ENCODE measurements at regions not wholly inside any gene's neighbourhood (a gene's known extent, or its start where the extent isn't known, plus 50 kb on each side); places are given as distances from the start of the nearest gene placed in this dataset.

DNA sequence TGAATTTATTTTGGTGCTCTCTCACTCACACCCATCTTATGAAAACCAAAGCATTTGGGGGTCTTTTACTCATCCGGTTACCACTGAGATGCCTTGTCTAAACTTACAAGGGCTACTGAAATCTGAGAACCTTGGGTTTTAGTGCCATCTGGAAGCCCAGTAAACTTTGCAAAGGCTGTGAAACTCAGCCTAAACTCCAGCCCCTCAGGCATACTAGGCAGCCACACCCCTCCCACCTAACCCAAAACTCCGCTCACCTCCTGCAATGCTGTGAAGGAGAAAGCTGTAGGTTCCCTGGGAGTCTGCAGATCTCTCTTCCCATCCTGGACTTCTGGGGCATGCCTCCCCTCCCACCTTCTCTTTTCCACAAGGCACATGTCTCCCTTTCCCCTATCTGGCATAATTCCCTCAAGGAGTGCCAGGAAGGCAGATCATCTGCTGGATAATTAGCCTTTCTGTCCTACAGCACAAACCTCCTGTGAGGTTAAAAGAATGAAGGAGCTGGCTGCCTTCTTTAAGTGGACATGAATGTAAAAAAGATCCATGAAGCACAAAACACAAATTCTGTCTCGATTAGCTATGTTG lies 71.5 kb upstream of the ANXA1 start:
- WGBS (ENCODE audit: insufficient coverage): 90% methylated on average over 2 of the region's 3 CpGs
- H3K4me3 ChIP-seq (ENCODE audit: low read depth, low read length): no peak overlapping the region

DNA sequence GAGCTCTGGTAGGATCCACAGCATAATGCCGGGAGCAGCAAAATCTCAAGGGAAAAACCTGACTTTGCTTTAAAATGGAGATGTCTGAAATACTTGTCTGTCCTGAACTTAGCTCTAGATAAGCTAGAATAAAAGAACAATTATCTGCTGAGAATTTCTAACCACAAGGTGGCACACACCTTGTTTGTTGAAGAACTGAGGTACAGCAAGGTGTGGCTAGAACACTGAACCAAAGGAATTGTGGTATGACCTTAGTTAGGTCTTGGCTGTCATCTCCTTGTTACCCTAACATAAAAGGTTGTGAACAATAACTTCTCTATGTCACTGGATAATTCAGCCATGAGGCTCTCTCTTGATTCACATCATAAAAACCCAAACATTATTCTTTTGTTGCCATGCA lies 72.3 kb upstream of the ANXA1 start:
- no peaks in the 10 kb centered on the region for H3K9me3 ChIP-seq (ENCODE audit: control insufficient read depth, insufficient read depth, low read length)
- WGBS (ENCODE audit: insufficient coverage): 86% methylated on average over 1 of the region's 1 CpG
- DNase-seq (ENCODE audit: low read depth in 4 of 6, low spot score in 6 of 6): peak in 1 of 6 donors; percentile 14
- no peak overlapping the region for H3K27ac ChIP-seq (ENCODE audit: low read depth, low read length)
- peaks cover 4% of the 10 kb centered on the region for H3K4me1 ChIP-seq (ENCODE audit: control insufficient read depth, insufficient read depth, low read length)
- no peaks in the 10 kb centered on the region for H3K36me3 ChIP-seq (ENCODE audit: control insufficient read depth, insufficient read depth, low read length)
- H3K27me3 ChIP-seq (ENCODE audit: control insufficient read depth, insufficient read depth, low read length): no peaks in the 10 kb centered on the region
- H3K4me3 ChIP-seq (ENCODE audit: low read depth, low read length): no peak overlapping the region

More for the DNA sequence above, 71.5 kb upstream of the ANXA1 start:
- DNase-seq (ENCODE audit: low read depth in 4 of 6, low spot score in 6 of 6): peak in 3 of 6 donors; percentile 5 to 57 (median 7)
- Histone ChIP-seq H3K4me1 (ENCODE audit: control insufficient read depth, insufficient read depth, low read length) (peaks cover 4% of the 10 kb centered on the region), H3K9me3 (ENCODE audit: control insufficient read depth, insufficient read depth, low read length) (no peaks in the 10 kb centered on the region), H3K27ac (ENCODE audit: low read depth, low read length) (no peak overlapping the region), H3K27me3 (ENCODE audit: control insufficient read depth, insufficient read depth, low read length) (no peaks in the 10 kb centered on the region), H3K36me3 (ENCODE audit: control insufficient read depth, insufficient read depth, low read length) (no peaks in the 10 kb centered on the region)

DNA sequence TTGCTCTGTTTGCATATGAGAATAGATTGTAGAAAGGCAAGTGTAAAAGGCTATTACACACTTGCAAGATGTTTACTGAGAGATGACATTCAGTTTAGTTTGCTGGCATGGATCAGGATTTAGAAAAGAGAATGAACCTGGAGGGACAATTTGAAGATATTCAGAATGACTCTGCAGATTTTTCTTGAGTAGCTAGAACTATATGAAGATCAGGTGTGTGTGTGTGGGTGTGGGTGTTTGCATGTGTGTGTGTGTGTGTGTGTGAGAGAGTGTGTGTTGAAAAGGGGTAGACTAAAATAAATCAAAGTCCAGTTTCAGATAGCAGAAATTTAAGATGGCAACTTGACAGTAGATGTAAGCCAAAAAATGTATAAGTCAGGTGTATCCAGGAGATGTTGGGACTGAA lies 74.0 kb upstream of the ANXA1 start:
- Histone ChIP-seq H3K27me3 (ENCODE audit: control insufficient read depth, insufficient read depth, low read length) (no peaks in the 10 kb centered on the region), H3K9me3 (ENCODE audit: control insufficient read depth, insufficient read depth, low read length) (no peaks in the 10 kb centered on the region), H3K27ac (ENCODE audit: low read depth, low read length) (no peak overlapping the region), H3K4me1 (ENCODE audit: control insufficient read depth, insufficient read depth, low read length) (peaks cover 4% of the 10 kb centered on the region), H3K36me3 (ENCODE audit: control insufficient read depth, insufficient read depth, low read length) (no peaks in the 10 kb centered on the region), H3K4me3 (ENCODE audit: low read depth, low read length) (no peak overlapping the region)
- no peak for DNase-seq (ENCODE audit: low read depth in 4 of 6, low spot score in 6 of 6)

DNA sequence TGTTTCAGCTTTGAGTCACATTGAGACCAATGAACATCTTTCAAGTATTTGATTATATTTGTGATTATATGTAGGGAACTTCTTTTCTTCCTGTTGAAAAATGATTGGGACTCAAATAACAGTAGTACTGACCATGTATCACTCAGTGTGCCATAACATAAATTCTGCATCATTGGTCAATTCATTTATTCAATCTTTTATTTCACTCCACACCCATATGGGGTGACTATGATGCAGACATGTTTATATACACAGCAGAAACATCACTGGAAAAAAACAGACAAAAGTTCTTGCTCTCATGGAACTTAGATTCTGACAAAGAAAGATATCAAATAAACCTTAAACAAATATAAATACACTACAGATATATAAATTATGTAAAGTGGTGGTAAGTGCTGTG lies 74.7 kb upstream of the ANXA1 start:
- no peak for DNase-seq (ENCODE audit: low read depth in 4 of 6, low spot score in 6 of 6)
- H3K4me3 ChIP-seq (ENCODE audit: low read depth, low read length): no peak overlapping the region
- no peaks in the 10 kb centered on the region for H3K27me3 ChIP-seq (ENCODE audit: control insufficient read depth, insufficient read depth, low read length)
- no peaks in the 10 kb centered on the region for H3K36me3 ChIP-seq (ENCODE audit: control insufficient read depth, insufficient read depth, low read length)
- H3K27ac ChIP-seq (ENCODE audit: low read depth, low read length): no peak overlapping the region
- peaks cover 4% of the 10 kb centered on the region for H3K4me1 ChIP-seq (ENCODE audit: control insufficient read depth, insufficient read depth, low read length)
- H3K9me3 ChIP-seq (ENCODE audit: control insufficient read depth, insufficient read depth, low read length): no peaks in the 10 kb centered on the region

DNA sequence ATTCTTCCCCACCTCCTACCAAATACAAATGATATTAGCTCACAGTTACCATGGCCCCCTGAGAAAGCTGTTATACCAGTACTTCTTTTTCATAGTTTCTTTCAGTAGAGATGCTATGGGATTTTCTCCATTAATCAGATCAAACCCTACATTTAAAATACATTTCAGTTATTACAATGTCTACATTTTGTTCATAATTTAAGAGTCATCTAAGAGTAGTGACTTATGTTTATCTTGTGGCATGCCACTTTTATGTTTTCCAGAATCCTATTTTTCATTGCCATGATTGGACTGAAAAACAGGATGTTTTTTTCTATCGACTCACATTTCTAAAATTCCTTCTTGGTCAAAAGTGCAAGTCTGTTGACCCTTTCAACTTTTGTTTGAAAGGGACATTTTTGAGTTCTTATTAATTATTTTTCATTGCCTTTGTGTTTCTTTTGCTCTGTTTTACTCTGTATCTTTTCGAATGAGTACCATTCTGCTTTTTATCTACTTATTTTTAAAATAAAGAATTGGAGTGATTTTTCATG lies 77.4 kb upstream of the ANXA1 start:
- no peak for DNase-seq (ENCODE audit: low read depth in 4 of 6, low spot score in 6 of 6)
- H3K27ac ChIP-seq (ENCODE audit: low read depth, low read length): peak overlapping the region; percentile 77
- H3K27me3 ChIP-seq (ENCODE audit: control insufficient read depth, insufficient read depth, low read length): no peaks in the 10 kb centered on the region
- H3K4me1 ChIP-seq (ENCODE audit: control insufficient read depth, insufficient read depth, low read length): no peaks in the 10 kb centered on the region
- H3K36me3 ChIP-seq (ENCODE audit: control insufficient read depth, insufficient read depth, low read length): no peaks in the 10 kb centered on the region
- WGBS (ENCODE audit: insufficient coverage): no CpG with 5 or more reads among the region's 2 CpGs
- H3K9me3 ChIP-seq (ENCODE audit: control insufficient read depth, insufficient read depth, low read length): no peaks in the 10 kb centered on the region
- H3K4me3 ChIP-seq (ENCODE audit: low read depth, low read length): no peak overlapping the region

DNA sequence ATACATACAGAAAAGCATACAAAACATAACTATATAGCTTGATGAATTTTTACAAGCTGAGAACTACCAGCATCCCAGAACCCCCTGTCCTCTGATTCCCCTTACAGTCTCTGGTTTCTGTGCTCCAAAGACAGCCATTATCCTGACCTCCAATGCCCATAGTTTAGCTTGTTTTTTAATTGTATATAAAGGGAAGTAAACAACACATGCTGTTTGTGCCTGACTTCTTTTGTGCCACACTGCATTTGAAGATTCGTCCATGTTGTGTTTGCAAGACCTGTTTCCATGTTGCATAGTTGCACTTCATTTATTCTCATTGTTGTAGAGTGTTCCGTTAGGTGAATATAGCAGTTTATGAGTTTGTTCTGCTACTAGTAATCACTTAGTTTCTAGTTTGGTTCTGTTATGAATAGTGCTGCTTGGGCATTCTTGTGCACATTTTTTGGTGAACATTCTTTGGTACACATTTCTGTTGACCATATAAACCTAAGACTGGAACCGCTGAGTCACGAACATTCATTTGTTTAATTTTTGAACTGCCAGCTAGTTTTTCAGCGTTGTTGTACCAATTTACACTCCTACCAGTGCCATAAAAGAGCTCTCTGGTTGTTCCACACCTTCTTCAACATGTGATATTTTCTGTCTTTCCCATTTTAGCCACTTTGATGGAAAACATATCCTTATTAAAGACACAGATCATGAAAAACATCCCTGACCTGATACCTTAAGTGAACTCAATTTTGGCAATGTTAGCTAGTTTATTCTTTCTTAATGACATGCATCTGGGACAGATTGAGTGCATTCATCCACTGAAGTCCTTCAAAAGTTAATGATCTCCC lies 78.1 kb upstream of the ANXA1 start:
- H3K27ac ChIP-seq (ENCODE audit: low read depth, low read length): peak overlapping the region; percentile 77
- WGBS (ENCODE audit: insufficient coverage): 93% methylated on average over 5 of the region's 5 CpGs
- no peaks in the 10 kb centered on the region for H3K4me1 ChIP-seq (ENCODE audit: control insufficient read depth, insufficient read depth, low read length)
- no peak overlapping the region for H3K4me3 ChIP-seq (ENCODE audit: low read depth, low read length)
- DNase-seq (ENCODE audit: low read depth in 4 of 6, low spot score in 6 of 6): no peak
- H3K27me3 ChIP-seq (ENCODE audit: control insufficient read depth, insufficient read depth, low read length): no peaks in the 10 kb centered on the region
- no peaks in the 10 kb centered on the region for H3K36me3 ChIP-seq (ENCODE audit: control insufficient read depth, insufficient read depth, low read length)
- H3K9me3 ChIP-seq (ENCODE audit: control insufficient read depth, insufficient read depth, low read length): no peaks in the 10 kb centered on the region

DNA sequence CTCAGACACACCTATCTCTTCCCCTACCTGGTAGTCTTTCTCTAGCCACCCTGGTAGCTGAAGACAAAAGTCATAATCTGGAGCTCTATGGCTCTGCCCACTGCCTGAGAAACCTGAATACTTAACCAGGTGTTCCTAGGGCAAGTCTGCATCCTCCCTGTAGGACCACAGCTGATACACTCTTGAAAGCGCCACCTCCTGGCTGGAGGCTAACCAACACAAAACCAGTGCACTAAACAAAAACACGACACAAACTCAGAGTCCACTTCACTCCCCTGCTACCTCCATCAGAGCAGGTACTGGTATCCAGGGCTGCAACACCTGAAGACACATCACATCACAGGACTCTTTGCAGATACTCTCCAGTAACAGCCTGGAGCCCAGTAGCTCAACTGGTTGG lies 84.6 kb upstream of the ANXA1 start:
- H3K36me3 ChIP-seq (ENCODE audit: control insufficient read depth, insufficient read depth, low read length): no peaks in the 10 kb centered on the region
- H3K9me3 ChIP-seq (ENCODE audit: control insufficient read depth, insufficient read depth, low read length): no peaks in the 10 kb centered on the region
- DNase-seq (ENCODE audit: low read depth in 4 of 6, low spot score in 6 of 6): no peak
- no peak overlapping the region for H3K4me3 ChIP-seq (ENCODE audit: low read depth, low read length)
- 100% methylated on average over 2 of the region's 2 CpGs for whole genome bisulfite sequencing (ENCODE audit: insufficient coverage)
- no peaks in the 10 kb centered on the region for H3K4me1 ChIP-seq (ENCODE audit: control insufficient read depth, insufficient read depth, low read length)
- no peaks in the 10 kb centered on the region for H3K27me3 ChIP-seq (ENCODE audit: control insufficient read depth, insufficient read depth, low read length)
- no peak overlapping the region for H3K27ac ChIP-seq (ENCODE audit: low read depth, low read length)

DNA sequence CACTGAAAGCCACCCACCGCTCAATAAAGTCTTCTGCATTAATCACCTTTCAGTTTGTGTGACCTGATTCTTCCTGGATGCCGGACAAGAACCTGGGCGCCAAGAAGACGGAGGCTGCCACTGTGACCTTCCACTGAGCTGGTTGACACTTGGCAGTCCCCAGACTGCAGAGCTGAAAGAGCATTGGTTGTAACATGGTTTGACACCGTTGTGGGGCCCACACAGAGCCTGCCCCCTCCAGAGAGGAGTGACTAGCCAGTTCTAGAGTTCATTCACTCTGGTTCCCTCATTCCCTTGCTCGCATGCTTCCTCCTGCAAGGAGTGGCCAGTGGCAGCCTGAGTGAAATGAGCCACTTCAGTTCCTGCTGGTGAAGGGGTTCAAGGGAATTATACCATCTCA lies 86.2 kb upstream of the ANXA1 start:
- H3K27me3 ChIP-seq (ENCODE audit: control insufficient read depth, insufficient read depth, low read length): no peaks in the 10 kb centered on the region
- H3K4me1 ChIP-seq (ENCODE audit: control insufficient read depth, insufficient read depth, low read length): no peaks in the 10 kb centered on the region
- H3K9me3 ChIP-seq (ENCODE audit: control insufficient read depth, insufficient read depth, low read length): no peaks in the 10 kb centered on the region
- H3K36me3 ChIP-seq (ENCODE audit: control insufficient read depth, insufficient read depth, low read length): no peaks in the 10 kb centered on the region
- H3K4me3 ChIP-seq (ENCODE audit: low read depth, low read length): no peak overlapping the region
- DNase-seq (ENCODE audit: low read depth in 4 of 6, low spot score in 6 of 6): no peak
- no peak overlapping the region for H3K27ac ChIP-seq (ENCODE audit: low read depth, low read length)
- 82% methylated on average over 5 of the region's 6 CpGs for WGBS (ENCODE audit: insufficient coverage)

DNA sequence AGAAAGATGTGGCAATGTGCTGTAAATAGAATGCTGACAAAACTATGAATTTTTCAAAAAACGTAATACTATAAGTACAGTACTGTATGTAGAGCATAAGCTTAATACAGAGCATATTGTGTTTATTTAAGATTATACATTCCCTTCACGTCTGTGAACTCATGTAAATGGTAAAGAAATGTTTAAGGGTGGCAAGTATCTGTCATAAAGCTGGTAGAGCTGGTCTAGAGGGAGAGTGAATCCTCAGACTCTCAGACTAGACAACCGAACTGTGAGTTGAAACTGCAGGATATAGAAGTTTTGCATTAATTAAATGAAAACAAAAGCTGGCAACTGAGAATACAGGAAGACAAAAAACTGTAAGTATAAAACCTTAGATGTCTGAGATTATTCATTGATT lies 87.3 kb upstream of the ANXA1 start:
- Histone ChIP-seq H3K4me1 (ENCODE audit: control insufficient read depth, insufficient read depth, low read length) (no peaks in the 10 kb centered on the region), H3K27ac (ENCODE audit: low read depth, low read length) (no peak overlapping the region), H3K9me3 (ENCODE audit: control insufficient read depth, insufficient read depth, low read length) (no peaks in the 10 kb centered on the region), H3K36me3 (ENCODE audit: control insufficient read depth, insufficient read depth, low read length) (no peaks in the 10 kb centered on the region), H3K27me3 (ENCODE audit: control insufficient read depth, insufficient read depth, low read length) (no peaks in the 10 kb centered on the region), H3K4me3 (ENCODE audit: low read depth, low read length) (no peak overlapping the region)
- WGBS (ENCODE audit: insufficient coverage): no CpG with 5 or more reads among the region's 3 CpGs
- peak in 1 of 6 donors; percentile 9 for DNase-seq (ENCODE audit: low read depth in 4 of 6, low spot score in 6 of 6)

DNA sequence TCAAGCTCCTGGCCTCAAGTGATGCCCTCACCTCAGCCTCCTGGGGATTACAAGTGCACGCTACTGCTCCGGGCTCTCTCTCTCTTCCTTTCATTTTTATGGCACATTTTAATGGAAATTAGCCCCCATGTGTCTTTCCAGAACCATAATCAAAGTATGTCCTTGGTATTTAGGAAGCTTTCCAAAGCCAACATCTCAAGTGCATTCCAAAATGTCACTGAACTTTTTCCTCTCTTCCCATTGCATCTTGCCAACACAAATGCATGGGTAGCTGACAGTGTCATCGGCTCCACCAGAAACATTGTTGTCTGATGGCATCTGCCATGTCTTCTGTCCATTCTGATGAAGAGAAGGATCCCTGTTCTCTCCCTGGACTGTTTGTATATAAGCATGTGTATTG lies 90.5 kb upstream of the ANXA1 start:
- no peaks in the 10 kb centered on the region for H3K36me3 ChIP-seq (ENCODE audit: control insufficient read depth, insufficient read depth, low read length)
- H3K27ac ChIP-seq (ENCODE audit: low read depth, low read length): no peak overlapping the region
- no peaks in the 10 kb centered on the region for H3K9me3 ChIP-seq (ENCODE audit: control insufficient read depth, insufficient read depth, low read length)
- DNase-seq (ENCODE audit: low read depth in 4 of 6, low spot score in 6 of 6): no peak
- H3K4me1 ChIP-seq (ENCODE audit: control insufficient read depth, insufficient read depth, low read length): no peaks in the 10 kb centered on the region
- H3K27me3 ChIP-seq (ENCODE audit: control insufficient read depth, insufficient read depth, low read length): no peaks in the 10 kb centered on the region
- 53% methylated on average over 2 of the region's 3 CpGs for WGBS (ENCODE audit: insufficient coverage)
- no peak overlapping the region for H3K4me3 ChIP-seq (ENCODE audit: low read depth, low read length)

All from spinal cord (tissue), 9 donors.